NCI-H2196 (cell line): ENCODE measurements at regions not wholly inside any gene's neighbourhood (a gene's known extent, or its start where the extent isn't known, plus 50 kb on each side); places are given as distances from the start of the nearest gene placed in this dataset.

ENCODE experiments used
- DNase-seq: peaks from one replicate; lab custom pipeline; 2025; ENCODE audit not compliant: unreplicated experiment; lab: John Stamatoyannopoulos, UW

DNA sequence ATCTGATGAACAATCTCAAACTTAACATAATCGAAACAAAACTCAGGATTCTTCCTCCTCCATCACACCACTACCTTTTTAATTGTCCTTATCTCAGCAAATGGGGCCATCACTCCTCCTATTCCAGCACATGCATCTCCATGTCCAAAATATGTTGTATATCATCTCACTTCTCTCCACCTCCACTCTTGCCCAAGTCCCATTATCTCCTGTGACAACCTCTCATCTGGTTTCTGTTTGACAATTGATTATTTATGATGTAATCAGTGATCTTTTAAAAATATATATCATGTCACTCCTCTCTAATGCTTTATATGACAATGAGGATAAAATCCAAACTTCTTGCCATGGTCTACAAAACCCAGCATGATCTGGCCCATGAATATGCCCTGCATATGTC is 200.8 kb upstream of the HMGA2 start:
- no peak for DNase-seq

DNA sequence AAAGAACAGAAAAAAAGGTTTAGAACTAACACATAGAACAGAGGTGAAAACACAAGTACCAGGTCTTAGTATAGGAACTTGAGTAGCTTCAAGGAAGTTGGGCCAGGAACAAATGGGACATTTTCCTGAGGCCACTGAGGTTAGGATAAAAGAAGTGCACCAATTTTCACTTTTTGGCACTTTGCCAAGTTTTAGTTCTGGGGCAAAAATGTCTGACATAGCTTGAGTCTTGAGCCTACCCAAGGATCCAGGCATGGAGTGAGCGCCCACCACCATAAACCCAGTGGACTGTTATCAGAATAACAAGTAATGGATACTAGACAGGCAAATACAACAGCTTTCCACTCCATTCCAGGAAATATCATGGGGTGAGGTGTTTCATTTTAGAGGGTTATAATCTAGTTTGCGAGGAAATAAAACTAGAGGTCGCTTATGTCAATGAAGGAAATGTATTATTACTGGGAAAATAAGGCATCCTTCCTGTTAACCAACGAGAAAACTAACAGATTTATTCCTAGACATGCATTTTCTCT is 199.7 kb upstream of the HMGA2 start:
- DNase-seq: no peak

DNA sequence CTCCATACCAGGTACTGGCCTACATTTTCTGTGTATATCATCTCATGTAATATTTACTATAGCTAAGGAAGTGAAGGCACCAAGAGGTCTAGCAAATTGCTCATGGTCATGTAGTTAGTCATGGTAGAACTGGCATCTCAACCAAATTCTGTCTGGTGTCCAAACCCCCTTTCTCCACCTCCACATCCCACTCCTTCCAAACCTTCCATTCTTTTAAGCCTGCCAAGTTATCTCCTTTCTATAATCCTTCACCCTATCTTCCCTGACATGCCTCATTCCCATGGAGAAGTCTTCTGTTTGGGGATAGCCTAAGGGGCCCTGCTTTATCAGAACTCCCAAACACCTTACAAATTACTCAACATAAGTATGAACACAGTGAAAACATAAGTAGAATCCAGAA is 196.2 kb upstream of the HMGA2 start:
- DNase-seq: no peak

DNA sequence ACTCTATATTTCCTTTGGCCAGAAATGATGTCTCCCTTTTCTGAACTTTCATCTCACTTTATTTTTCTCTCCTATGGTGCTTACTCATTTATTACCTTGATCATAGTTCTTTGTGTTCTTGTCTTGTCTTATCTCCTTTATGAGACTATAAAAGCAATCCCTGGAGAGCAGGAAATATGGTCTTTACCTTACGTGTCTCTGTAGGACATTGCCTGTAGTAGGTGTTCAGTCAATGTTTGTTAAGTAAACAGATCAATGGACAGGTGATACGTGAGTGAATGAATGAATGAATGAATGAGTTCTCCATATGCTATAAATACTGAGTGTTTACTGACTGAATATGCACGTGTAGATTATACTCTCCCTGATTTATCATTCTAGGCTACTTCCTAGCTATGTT is 193.7 kb upstream of the HMGA2 start:
- DNase-seq: no peak

GRCh38 chr12:65631621-65632111 is 192.6 kb upstream of the HMGA2 start:
- DNase-seq: no peak

DNA sequence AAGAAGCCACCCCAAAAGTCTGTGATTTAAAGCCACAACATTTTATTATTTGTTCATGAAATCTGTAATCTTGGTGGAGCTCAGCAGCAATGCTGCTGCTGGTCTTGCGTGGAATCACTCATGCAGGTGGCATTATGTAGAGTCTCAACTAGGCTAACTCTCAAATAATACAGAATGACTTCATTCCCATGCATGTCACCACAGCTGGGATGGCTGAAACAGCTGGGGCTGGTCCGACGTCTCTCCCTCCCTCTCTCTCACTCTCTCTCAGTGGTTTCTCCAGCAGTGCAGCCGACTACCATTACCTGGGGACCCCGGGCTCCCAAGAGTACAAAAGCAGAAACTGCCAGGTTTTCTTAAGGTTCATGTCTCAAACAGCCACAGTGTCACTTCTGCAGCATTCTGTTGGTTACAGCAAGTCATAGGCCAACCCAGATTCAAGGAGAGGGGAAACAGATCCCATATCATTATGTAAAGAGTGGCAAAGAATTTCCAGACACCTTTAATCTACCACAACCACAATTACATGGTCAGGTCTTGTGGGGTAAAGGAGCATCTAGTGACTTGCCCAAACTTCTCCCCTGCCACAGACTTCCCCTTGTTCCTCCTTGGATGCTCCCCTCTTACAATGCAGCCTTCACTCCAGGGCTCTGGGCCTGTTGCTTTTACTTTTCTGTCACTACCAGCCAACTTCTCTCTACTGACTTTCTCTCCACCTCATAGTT is 192.0 kb upstream of the HMGA2 start:
- no peak for DNase-seq

DNA sequence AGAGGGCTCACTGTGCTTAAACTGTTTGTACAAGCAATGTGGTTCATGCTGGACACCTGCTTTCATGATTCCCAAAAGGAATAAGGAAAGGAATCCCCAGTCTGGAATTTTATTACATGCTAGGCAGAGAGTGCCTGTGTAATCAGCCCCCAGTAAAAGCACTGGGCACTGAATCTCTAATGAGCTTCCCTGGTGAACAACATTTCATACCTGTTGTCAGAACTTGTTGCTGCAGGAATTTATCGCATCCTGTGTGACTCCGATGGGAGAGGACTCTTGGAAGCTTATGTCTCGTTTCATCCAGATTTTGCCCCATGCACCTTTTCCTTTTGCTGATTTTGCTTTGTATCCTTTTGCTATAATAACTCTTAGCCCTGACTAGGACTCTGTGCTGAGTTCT is 190.2 kb upstream of the HMGA2 start:
- DNase-seq: no peak

DNA sequence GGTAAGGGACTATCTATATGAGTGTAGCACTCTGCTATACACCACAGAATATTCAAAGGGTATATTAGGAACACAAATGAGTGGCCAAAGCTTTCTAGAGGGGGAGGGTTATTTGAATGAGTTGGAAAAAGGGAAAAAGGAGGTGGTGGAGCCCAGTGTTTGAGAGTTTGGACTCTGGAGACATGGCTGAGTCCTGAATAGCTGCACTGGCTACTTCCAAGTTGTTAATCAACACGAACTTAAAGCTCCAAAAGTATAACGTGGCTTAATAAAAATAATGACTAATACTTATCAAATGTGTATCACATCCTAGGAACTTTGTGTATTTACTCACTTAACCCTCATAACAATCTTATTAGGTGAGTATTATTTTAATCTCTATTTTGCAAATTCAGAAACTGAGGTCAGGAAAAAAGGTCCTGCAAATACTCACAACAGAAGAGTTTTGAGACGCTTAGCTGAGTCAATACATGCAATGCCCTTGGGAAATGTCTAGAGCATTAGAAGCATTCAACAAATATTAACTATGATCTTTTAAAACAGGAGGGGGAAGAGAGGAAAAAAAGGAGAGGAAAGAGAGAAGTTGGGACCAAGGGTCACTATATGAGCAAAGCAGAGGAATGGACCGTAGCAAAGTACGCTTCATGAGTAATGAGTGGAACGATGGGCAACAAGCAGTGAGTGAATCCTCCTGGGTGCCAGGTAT is 189.5 kb upstream of the HMGA2 start:
- DNase-seq: no peak

DNA sequence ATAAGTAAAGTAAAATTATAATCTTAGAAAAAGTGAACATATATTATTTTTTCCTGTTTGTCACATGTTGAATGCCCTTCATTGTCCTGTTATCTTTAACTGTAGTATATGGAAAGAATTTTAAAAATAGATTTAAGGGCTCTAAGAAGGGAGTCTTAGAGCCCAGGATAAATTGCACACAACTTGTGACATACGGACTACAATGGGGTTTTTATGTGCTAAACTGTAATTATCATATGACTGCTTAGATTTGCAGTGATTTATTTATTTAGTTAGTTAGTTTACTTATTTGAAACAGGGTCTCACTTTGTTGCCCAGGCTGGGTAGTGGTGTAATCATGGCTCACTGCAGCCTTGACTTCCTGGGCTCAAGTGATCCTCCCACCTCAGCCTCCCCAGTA is 187.8 kb upstream of the HMGA2 start:
- no peak for DNase-seq

- no peak for DNase-seq
Measured at GRCh38 chr12:65637150-65637549, 187.1 kb upstream of the HMGA2 start.

- no peak for DNase-seq
Measured at GRCh38 chr12:65637774-65638173, 186.5 kb upstream of the HMGA2 start.

- DNase-seq: no peak
Measured at GRCh38 chr12:65638324-65638723, 186.0 kb upstream of the HMGA2 start.

- no peak for DNase-seq
Measured at GRCh38 chr12:65640489-65640901, 183.8 kb upstream of the HMGA2 start.

DNA sequence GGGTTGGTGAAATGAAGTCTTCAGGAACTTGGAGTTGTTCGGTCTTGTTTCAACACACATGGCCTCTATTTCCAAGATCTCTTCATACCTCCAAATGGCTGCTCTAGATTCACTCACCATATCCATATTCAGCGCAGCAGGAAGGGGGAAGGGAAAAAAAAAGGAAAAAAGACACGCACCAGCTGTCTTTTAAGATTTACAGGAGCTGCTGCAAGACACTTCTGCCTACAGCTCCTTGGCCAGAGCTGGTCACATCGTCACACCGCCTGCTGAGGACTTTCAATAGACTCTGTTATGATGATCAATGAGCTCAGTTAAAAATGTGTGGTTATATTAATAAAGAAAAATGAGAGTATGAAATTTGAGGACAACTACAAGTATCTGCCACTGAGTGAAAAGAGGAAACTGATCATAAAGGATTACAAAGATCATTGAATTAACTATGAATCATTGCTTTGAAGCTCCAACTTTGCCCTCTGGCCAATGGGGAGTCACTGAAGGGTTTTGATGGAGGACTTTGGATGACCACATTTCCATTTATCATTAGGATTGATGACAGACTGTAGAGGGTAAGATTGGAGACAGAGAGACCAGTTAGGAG is 182.1 kb upstream of the HMGA2 start:
- DNase-seq: no peak

- no peak for DNase-seq
Measured at GRCh38 chr12:65643171-65643570, 181.1 kb upstream of the HMGA2 start.

GRCh38 chr12:65643595-65644386 is 180.5 kb upstream of the HMGA2 start:
- no peak for DNase-seq

DNA sequence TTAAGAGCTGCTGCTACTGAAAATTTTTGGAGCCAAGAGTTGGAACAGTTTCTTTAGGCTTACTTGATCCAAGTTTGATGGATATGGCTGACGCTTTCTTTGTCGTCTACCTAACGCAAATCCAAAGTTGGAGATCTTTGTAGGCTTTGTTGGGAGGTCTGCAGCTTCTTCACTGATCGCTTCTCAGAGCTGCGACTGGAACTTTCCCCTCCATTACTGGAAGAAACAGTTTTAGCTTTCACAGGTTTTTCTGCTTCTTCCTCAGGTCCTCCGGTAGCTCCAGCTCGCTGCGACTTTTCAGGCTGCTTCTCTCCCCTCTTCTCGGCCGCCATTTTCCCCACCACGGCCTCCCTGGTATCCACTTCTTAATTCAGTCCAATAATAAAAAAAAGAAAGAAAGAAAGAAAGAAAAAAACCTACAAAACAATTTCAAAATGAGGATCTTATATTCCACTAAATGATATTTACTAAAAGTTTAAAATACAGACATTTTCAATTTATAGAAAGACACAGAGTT is 178.1 kb upstream of the HMGA2 start:
- DNase-seq: no peak

GRCh38 chr12:65647074-65647473 is 177.2 kb upstream of the HMGA2 start:
- no peak for DNase-seq

DNA sequence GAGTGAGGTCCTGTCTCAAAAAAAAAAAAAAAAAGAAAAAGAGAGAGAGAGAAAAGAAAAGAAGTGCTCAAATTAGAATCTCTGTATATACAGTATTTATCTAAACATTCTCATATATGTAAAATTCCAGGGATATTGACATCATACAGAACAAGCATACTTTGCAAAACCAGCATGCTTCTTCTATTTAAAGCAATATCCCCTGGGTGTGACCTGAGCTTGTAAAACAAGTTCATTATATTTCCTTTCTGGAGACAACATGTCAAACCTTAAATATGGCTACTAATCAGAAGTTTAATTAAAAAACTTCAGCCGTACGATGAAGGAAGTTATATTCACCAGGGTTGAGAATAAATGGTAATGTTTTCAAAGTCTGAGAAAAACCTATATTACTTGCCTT is 175.8 kb upstream of the HMGA2 start:
- no peak for DNase-seq

- DNase-seq: no peak
Measured at GRCh38 chr12:65649126-65649525, 175.2 kb upstream of the HMGA2 start.

- DNase-seq: no peak
Measured at GRCh38 chr12:65651060-65651459, 173.2 kb upstream of the HMGA2 start.
